ENCODE measurements at regions not wholly inside any gene's neighbourhood (a gene's known extent, or its start where the extent isn't known, plus 50 kb on each side); places are given as distances from the start of the nearest gene placed in this dataset.

GRCh38 chr4:189376901-189377300 is 563.8 kb upstream of the FRG1 start:
- no peak for DNase-seq (ENCODE audit: low read depth)

- DNase-seq (ENCODE audit: low read depth) = no peak
Observed at GRCh38 chr4:189377569-189377968, 563.1 kb upstream of the FRG1 start.

GRCh38 chr4:189385098-189385497 is 555.6 kb upstream of the FRG1 start:
- no peak for DNase-seq (ENCODE audit: low read depth)

DNA sequence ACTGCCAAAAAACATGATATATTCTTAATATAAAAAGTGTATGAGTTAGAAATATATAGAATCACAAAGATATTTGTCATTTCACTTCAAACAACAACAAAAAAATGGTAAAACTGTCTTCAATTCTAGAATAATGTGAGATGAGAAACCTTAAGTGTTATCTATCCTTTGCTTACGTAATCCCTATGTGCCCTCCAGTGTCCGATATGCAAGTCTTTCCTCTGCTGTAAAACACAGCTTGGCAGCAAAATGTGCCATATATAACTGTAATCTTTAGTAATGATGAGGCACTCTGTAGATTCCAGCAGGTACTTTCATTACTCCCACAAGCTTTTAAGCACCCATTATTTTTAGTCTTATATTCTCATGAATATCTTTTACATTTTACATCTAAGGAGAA is 555.1 kb upstream of the FRG1 start:
- DNase-seq (ENCODE audit: low read depth) = no peak

DNA sequence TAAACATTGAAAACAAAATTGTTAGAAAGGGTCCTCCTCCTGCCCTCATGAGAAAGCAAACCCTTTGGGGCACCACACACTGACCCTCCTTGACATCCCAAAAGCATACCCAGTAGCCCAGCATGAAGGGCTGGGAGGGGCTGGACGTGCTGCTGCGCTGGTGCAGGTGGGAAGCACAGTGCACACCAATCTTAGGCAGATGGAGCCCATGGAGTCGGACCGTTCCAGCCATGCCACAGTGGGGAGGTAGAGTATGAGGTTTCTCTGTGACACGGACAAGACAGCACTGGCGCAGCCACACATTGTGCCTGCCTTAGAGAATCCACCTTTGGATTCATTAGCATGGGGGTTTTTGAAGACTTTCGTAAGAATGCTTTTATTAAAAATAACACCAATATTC is 544.2 kb upstream of the FRG1 start:
- no peak for DNase-seq (ENCODE audit: low read depth)

GRCh38 chr4:189404271-189404670 is 536.4 kb upstream of the FRG1 start:
- no peak for DNase-seq (ENCODE audit: low read depth)

- no peak for DNase-seq (ENCODE audit: low read depth)
Observed at GRCh38 chr4:189409158-189409557, 531.5 kb upstream of the FRG1 start.

- no peak for DNase-seq (ENCODE audit: low read depth)
Observed at GRCh38 chr4:189414021-189414420, 526.7 kb upstream of the FRG1 start.

DNA sequence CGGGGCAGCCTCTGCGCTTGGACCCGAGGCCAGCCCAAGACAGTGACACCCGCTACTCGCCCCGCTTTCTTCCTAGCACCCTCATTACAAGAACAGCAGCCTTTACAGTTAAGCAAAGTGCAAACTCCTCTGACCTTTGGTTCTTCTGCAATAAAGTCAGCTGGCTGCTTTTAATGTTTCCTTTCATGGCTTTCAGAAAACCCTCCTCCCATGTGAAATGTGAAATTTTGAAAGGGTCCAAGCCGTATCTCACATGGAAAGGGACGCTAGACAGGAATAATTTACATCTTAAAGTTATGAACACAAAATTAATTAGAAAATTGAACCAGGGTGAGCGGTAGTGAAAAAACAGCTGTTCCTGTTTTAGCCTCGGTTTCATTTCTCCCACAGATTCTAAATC is 520.1 kb upstream of the FRG1 start:
- DNase-seq (ENCODE audit: low read depth) = no peak

DNA sequence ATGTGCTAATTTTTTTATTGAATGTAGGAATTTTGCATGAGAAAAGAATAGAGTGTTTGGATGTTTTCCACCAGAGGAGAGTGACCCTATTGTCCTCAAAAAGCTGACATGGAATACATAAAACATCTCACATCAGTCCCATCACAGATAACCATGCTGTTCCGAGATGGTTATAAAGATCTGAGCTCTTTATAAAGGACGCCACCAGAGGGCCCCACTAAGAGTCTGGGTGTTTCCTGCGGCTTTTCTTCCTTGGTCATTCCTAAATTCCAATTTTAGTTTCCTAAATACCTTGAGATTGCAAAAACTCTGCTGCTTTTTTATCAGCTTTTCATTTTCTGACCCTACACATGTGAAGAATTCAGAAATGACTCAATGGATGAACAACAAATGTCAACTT is 504.5 kb upstream of the FRG1 start:
- no peak for DNase-seq (ENCODE audit: low read depth)

DNA sequence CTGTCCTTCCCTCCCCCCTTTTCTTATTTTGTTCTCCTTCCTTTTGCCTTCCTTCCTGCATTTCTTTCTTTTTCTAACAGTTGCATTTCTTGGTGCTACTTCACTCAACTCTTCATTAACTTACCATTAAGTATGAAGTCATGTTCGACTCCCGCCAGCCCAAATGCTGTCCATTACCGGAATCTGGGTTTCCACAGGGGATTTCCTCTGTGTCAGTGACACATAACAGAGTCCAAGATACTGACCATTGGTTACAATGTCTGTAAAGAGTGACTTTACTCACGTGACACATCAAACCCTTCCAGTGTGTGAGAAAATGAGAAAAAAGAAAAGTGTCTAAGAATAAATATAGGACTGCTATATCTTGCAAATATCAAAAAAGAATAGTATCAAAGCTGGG is 500.0 kb upstream of the FRG1 start:
- DNase-seq (ENCODE audit: low read depth) = no peak

- DNase-seq (ENCODE audit: low read depth) = no peak
Observed at GRCh38 chr4:189443341-189443740, 497.3 kb upstream of the FRG1 start.

GRCh38 chr4:189445613-189446012 is 495.1 kb upstream of the FRG1 start:
- no peak for DNase-seq (ENCODE audit: low read depth)

DNA sequence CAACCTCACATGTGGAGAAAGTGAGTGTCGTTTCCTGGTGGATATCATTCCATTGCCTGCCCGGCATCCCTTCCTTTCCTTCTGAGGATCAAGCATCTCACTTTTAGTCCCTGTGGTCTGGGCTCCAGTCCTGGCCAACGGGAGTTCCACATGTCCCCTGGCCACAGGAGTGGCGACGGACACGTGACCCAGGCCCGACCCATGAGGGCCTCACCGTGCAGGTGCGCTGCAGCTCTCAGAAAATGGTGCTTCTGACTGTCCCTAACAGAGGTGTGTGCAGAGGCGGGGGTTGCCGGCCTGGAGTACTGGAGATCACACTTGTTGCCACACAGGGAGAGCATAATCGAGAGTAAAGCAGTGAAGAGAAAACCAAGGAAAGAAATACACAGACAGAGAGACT is 476.9 kb upstream of the FRG1 start:
- DNase-seq (ENCODE audit: low read depth) = no peak

- DNase-seq (ENCODE audit: low read depth) = no peak
Observed at GRCh38 chr4:189494407-189494806, 446.3 kb upstream of the FRG1 start.

GRCh38 chr4:189497516-189497915 is 443.2 kb upstream of the FRG1 start:
- DNase-seq (ENCODE audit: low read depth) = no peak

- no peak for DNase-seq (ENCODE audit: low read depth)
Observed at GRCh38 chr4:189497996-189498395, 442.7 kb upstream of the FRG1 start.

DNA sequence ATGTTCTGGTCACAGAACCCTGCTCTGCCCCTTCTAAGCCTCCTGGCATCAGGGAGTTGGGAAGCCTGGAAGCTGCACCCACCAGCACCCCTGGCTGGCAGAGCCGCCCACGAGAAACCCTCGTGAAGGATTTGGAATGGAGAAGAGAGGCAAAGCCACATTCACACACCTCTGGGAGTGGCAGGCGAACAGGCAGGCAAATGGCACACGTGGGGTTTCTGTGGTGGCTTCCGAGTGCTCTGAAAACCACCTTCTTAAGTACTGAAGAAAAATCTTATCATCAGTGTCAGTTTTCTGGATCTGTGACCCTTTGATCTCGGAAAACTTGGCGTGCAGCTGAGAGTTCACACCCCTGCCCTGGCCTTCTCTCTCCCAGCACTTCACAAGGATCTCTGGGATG is 442.2 kb upstream of the FRG1 start:
- no peak for DNase-seq (ENCODE audit: low read depth)

DNA sequence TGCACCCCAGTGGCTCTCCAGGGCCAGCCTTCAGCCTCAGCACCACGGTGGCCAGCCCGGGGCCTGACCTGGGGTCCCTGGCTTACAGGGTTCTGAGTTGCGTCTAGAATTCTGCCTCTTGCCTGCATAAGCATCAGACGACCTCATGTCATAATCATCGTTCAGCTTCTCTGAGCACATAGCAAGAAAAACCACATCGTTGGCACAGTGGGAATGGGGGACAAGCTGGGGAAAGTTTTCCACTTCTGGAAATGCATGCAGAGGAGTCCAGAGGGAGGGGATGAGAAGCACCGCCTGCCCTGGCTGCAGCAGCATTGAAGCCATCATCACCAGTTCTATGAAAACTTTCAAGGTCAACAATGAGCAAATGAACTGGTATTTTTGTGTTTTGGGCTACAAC is 441.0 kb upstream of the FRG1 start:
- DNase-seq (ENCODE audit: low read depth) = no peak

DNA sequence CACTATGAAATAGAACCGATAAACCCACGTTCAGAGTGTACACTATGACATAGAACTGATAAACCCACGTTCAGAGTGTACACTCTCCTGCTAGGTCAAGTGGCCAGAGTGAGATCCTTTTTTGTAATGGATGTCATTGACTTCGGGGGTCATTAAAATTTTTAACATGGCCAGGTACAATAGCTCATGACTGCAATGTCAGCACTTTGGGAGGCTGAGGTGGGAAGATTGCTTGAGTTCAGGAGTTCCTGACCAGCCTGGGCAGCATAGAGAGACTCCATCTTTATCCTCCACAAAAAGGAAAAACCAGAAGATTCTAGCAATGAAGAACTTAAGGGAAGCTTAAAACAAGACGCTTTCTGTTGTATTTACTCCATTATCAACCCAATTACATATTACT is 439.7 kb upstream of the FRG1 start:
- no peak for DNase-seq (ENCODE audit: low read depth)

- no peak for DNase-seq (ENCODE audit: low read depth)
Observed at GRCh38 chr4:189502841-189503435, 437.7 kb upstream of the FRG1 start.

DNA sequence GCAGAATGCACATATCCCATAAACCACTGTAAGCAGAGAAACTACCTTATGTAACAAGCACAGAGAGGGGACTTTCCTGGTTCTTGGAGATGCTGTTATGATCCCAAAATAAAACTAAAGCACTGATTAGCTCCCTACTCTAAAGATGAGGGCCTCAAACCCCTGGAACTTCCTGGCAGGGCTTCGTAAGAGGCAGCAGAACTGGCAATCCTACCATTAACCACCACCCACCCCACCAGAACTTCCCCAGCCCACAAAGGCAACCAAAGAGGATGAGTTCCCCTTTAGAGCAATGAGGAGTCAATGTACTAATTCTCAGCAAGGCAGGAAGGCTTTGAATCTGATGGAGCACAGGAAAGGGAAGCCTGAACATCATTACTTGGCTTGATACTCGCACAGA is 436.5 kb upstream of the FRG1 start:
- DNase-seq (ENCODE audit: low read depth) = no peak

- no peak for DNase-seq (ENCODE audit: low read depth)
Observed at GRCh38 chr4:189505380-189505779, 435.3 kb upstream of the FRG1 start.

- no peak for DNase-seq (ENCODE audit: low read depth)
Observed at GRCh38 chr4:189506080-189506479, 434.6 kb upstream of the FRG1 start.

DNA sequence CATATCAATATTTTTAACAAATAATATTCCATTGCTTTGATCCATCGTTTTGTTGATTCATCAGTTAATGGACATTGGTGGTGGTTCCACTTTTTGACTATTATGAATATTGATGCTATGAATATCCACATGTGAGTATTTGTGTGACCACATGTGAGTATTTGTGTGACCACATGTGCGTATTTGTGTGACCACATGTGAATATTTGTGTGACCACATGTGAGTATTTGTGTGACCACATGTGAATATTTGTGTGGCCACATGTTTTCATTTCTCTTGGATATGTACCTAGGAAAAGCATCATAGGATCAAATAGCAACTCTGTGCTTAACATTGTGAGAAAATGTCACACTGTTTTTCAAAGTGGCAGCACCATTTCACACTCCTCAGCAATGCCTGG is 433.6 kb upstream of the FRG1 start:
- no peak for DNase-seq (ENCODE audit: low read depth)

Measured in iris pigment epithelial cell (primary cell).